GM12878 (cell line): ENCODE measurements at regions not wholly inside any gene's neighbourhood (a gene's known extent, or its start where the extent isn't known, plus 50 kb on each side); places are given as distances from the start of the nearest gene placed in this dataset.

Source experiments
- EP300 ChIP-seq, 2 experiments: fragments of 150-350 bp in 1 of 2; IDR thresholded peaks; 2 replicates each; pipeline ENCODE4 v1.6.1; 2011 to 2012; ENCODE audit warnings: low read depth in 2 of 2, low read length in 2 of 2, borderline replicate concordance in 1 of 2, improper control_type of control experiment in 1 of 2, inconsistent platforms in 1 of 2; ENCODE audit not compliant: control insufficient read depth in 1 of 2
- EZH2 ChIP-seq: IDR thresholded peaks from 2 replicates; pipeline ENCODE4 v1.6.1; 2012; ENCODE audit warnings: low read depth, mild to moderate bottlenecking, control low read depth, inconsistent platforms, low read length, borderline replicate concordance; ENCODE audit not compliant: control insufficient read depth
- GABPA ChIP-seq: IDR thresholded peaks from 2 replicates; pipeline ENCODE4 v1.6.1; 2014; ENCODE audit warnings: antibody characterized with exemption, low read depth, mild to moderate bottlenecking, inconsistent platforms
- HCFC1 ChIP-seq: fragments of 150-350 bp; IDR thresholded peaks from 2 replicates; pipeline ENCODE4 v1.6.1; 2014; ENCODE audit warnings: low read length
- JUNB ChIP-seq: IDR thresholded peaks from 2 replicates; pipeline ENCODE4 v1.6.1; 2016; ENCODE audit warnings: antibody characterized with exemption, mild to moderate bottlenecking
- KLF5 ChIP-seq: fragments of 450-650 bp; IDR thresholded peaks from 2 replicates; pipeline ENCODE4 v1.6.1; 2014; ENCODE audit warnings: mild to moderate bottlenecking; ENCODE audit not compliant: partially characterized antibody
- POLR2A ChIP-seq: IDR thresholded peaks from 2 replicates; pipeline ENCODE4 v1.6.1; 2011; ENCODE audit warnings: low read depth, mild to moderate bottlenecking, low read length
- YY1 ChIP-seq: IDR thresholded peaks from 2 replicates; pipeline ENCODE4 v1.6.1; 2011; ENCODE audit warnings: low read depth, mild to moderate bottlenecking, low read length
- ZNF274 ChIP-seq: IDR thresholded peaks from one replicate; pipeline ENCODE4 v1.8.0; 2011; ENCODE audit not compliant: insufficient read length, insufficient read depth
- TF ChIP-seq, protein P1 (sequence below), 3 experiments: IDR thresholded peaks in 2 of 3; conservative IDR thresholded peaks in 1 of 3; 2 replicates each; pipeline ENCODE4 v1.5.1; 2011; ENCODE audit warnings: low read depth in 3 of 3, low read length in 3 of 3, mild to moderate bottlenecking in 3 of 3, control low read depth in 2 of 3, moderate library complexity in 2 of 3, inconsistent platforms in 1 of 3, mixed read lengths in 1 of 3; ENCODE audit not compliant: control insufficient read depth in 2 of 3, insufficient read depth in 1 of 3; ENCODE audit errors: extremely low read depth in 1 of 3
- TF ChIP-seq, protein P2 (sequence below): IDR thresholded peaks from 2 replicates; pipeline ENCODE4 v1.6.1; 2012; ENCODE audit warnings: low read length, inconsistent platforms

DNA sequence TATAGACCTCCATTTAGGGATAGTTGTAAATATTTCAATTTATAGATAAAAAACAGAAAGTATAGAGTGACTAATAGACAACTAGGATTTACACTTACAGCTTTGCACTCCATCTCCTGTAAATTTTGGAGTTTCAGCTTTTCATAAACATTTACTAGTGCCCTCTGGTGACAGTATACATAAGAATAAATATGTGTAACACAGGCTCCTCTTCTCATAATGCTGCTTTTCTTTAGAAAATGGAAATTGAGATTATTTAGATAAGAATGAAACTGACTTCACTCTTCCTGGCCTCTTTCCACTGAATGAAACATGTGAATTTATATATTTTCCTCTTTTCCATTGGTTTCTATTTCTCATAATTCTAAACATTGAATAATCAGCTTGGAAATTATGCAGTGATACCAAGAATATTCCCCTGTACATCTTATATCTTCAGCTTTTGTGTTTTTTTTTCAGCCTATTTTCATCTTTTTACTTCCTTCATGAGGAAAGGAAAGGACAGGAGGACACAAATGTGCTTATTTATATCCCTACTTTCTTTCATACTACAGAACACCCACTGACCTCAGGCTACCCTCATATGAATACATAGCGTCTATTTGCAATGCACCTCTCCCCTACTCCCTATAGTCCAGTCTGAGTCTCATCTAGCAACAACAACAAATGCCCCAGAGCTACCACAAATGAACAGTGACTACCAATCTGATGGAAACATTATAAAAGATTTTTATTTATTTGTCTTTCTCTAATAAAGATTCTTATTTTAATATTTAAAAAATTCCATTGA is 103.1 kb upstream of the CCDC39 start:
- no peak for TF ChIP-seq JUNB
- TF ChIP-seq, protein P1, sequence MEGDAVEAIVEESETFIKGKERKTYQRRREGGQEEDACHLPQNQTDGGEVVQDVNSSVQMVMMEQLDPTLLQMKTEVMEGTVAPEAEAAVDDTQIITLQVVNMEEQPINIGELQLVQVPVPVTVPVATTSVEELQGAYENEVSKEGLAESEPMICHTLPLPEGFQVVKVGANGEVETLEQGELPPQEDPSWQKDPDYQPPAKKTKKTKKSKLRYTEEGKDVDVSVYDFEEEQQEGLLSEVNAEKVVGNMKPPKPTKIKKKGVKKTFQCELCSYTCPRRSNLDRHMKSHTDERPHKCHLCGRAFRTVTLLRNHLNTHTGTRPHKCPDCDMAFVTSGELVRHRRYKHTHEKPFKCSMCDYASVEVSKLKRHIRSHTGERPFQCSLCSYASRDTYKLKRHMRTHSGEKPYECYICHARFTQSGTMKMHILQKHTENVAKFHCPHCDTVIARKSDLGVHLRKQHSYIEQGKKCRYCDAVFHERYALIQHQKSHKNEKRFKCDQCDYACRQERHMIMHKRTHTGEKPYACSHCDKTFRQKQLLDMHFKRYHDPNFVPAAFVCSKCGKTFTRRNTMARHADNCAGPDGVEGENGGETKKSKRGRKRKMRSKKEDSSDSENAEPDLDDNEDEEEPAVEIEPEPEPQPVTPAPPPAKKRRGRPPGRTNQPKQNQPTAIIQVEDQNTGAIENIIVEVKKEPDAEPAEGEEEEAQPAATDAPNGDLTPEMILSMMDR (IDR thresholded peaks at IDR 0.05 in 2 of 3, conservative IDR thresholded peaks at IDR 0.05 in 1 of 3; ENCODE audit: control insufficient read depth in 2 of 3, extremely low read depth in 1 of 3, insufficient read depth in 1 of 3, low read depth in 3 of 3, low read length in 3 of 3) = no peak; a peak in 1 of 6 replicates
- TF ChIP-seq KLF5 = no peak
- TF ChIP-seq HCFC1 = no peak
- no peak for TF ChIP-seq GABPA
- TF ChIP-seq POLR2A = no peak
- TF ChIP-seq, protein P2, sequence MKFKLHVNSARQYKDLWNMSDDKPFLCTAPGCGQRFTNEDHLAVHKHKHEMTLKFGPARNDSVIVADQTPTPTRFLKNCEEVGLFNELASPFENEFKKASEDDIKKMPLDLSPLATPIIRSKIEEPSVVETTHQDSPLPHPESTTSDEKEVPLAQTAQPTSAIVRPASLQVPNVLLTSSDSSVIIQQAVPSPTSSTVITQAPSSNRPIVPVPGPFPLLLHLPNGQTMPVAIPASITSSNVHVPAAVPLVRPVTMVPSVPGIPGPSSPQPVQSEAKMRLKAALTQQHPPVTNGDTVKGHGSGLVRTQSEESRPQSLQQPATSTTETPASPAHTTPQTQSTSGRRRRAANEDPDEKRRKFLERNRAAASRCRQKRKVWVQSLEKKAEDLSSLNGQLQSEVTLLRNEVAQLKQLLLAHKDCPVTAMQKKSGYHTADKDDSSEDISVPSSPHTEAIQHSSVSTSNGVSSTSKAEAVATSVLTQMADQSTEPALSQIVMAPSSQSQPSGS = no peak
- no peak for TF ChIP-seq EP300 (IDR thresholded peaks at IDR 0.05; ENCODE audit: borderline replicate concordance in 1 of 2, control insufficient read depth in 1 of 2, low read depth in 2 of 2, low read length in 2 of 2)
- TF ChIP-seq EZH2 = no peak
- TF ChIP-seq ZNF274 = no peak
- TF ChIP-seq YY1 = no peak
